GM10266 (cell line): ENCODE measurements at regions not wholly inside any gene's neighbourhood (a gene's known extent, or its start where the extent isn't known, plus 50 kb on each side); places are given as distances from the start of the nearest gene placed in this dataset.

ENCODE experiments used
- DNase-seq: peaks from one replicate; pipeline ENCODE4 v3.0.0; 2012; ENCODE audit errors: extremely low spot score
- TF ChIP-seq, protein P1 (sequence below): IDR thresholded peaks from 2 replicates; pipeline ENCODE4 v1.5.1; 2012; ENCODE audit warnings: mild to moderate bottlenecking, low read depth; ENCODE audit not compliant: control insufficient read depth, insufficient read depth; ENCODE audit errors: missing control alignments

DNA sequence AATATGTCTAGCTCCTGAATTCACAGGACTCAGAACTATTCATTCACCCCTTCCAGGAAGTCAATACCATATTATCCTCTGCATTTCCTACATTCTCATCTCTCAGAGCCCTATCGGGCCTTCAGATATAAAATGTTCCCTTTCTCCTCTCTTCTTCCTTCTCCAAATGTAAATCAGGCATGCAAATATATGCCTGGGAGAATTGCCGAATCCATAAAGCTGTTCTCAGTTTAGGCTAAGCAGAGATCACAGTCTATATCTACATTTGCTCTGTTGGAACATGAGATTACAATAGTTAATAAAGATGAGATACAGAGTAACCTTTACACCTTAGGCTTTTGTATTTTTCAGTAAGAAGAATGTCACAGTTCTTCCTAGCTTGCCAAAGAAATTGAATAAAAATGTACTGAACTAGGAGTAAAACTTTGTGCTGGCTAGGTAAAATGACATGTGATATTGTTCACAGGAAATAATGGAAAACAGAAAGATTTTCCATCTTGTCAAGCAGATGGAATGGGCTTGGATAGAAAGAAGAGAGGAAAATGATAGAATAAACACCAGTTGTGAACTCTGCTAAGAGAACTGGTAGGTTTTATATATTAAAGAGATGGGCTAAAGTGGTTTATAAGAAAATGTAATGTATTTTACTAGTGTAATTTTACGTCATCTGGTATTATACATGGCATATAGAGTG, 161.5 kb downstream of the NRIP1 start:
- DNase-seq: no peak
- TF ChIP-seq, protein P1, sequence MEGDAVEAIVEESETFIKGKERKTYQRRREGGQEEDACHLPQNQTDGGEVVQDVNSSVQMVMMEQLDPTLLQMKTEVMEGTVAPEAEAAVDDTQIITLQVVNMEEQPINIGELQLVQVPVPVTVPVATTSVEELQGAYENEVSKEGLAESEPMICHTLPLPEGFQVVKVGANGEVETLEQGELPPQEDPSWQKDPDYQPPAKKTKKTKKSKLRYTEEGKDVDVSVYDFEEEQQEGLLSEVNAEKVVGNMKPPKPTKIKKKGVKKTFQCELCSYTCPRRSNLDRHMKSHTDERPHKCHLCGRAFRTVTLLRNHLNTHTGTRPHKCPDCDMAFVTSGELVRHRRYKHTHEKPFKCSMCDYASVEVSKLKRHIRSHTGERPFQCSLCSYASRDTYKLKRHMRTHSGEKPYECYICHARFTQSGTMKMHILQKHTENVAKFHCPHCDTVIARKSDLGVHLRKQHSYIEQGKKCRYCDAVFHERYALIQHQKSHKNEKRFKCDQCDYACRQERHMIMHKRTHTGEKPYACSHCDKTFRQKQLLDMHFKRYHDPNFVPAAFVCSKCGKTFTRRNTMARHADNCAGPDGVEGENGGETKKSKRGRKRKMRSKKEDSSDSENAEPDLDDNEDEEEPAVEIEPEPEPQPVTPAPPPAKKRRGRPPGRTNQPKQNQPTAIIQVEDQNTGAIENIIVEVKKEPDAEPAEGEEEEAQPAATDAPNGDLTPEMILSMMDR: no peak

DNA sequence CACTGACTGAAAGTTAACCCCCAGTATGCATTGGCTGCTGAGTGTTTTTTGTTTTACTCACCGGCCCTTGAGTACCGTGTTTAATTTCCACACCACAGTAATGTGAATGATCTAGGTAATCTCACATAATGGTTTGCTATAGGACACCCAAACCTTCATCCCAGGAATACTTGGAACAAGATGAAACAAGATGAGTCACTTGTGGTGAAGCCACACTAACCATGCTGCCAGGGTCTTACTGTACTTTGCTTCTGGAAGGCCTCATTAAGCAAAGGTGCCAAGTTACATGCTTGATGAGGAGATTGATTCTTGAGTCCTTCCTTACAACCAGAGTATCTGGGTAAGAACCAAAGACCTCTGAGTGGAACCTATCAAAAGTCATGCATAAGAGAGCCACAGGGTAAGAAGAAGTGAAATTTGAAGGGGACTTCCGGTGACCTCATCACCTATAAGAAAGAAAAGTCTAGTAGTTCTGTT, 163.3 kb downstream of the NRIP1 start:
- TF ChIP-seq, protein P1: no peak
- peak; percentile 30 for DNase-seq

DNA sequence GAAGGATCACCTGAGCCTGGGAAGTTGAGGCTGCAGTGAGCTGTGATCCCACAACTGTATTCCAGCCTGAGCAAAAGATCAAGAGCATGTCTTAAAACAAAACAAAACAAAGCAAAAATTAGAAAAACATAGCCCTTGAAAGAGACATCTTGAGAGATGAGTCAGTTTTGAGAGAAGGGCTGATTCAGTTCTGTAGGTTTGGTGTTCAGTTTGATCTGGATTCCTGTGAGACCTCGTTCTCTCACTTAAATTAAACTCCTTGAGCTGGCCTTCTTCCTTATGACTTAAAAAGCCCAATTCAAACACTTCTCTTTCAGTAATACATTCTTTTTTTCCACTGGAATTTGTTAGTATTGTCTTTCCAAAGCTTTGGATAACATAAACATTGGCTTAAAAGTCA, 164.2 kb downstream of the NRIP1 start:
- no peak for DNase-seq
- TF ChIP-seq, protein P1: no peak

DNA sequence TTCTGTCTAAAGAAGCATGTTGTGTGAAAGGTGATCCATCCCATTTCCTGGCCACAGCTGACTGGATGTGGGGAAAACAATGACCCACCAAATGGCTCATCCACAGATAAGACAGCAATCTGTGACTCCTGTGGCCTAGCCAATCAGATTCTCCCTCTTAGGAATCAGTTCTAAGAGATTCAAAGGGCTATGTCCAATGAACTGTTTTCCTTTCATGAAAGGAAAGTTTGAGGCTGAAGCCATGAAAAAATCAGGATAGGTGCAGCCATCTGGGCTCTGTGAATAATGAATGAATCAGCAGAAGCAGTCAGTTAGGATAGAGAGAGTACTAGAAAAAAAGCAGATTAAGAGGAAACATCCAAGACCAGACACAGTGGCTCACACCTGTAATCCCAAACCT, 164.7 kb downstream of the NRIP1 start:
- TF ChIP-seq, protein P1: no peak
- DNase-seq: no peak

DNA sequence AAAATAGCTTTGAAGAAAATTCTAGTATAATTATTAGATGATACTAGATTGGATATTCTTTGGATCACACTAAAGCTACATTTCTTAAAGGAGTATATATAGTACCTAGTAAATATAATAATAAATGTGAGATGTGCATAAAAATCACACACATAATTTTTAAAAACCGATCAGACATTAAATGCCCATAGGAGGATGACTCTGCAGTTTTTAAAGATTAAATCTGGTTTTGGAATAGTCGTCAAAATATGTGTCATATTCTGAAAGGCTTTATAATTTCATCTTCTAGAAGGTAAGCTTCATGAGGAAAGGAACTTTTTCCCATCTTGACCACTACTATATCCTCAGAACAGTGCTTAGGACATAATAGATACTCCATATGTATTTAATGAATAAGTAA, 169.0 kb downstream of the NRIP1 start:
- TF ChIP-seq, protein P1: no peak
- DNase-seq: no peak

DNA sequence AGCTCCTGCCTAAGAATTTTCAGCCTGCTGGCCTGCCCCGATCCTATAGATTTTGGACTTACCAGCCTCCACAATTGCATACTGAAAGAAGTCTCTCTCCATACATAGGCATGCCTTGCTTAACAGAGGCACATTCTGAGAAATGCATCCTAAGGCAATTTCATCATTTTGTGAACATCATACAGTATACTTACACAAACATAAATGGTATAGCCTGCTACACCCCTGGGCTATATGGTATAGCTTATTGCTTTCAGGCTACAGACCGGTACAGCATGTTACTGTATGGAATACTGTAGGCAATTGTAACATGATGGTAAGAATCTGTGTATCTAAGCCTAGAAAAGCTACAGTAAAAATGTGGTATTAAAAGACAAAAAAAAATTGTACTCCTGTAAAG, 174.7 kb downstream of the NRIP1 start:
- TF ChIP-seq, protein P1: no peak
- no peak for DNase-seq

DNA sequence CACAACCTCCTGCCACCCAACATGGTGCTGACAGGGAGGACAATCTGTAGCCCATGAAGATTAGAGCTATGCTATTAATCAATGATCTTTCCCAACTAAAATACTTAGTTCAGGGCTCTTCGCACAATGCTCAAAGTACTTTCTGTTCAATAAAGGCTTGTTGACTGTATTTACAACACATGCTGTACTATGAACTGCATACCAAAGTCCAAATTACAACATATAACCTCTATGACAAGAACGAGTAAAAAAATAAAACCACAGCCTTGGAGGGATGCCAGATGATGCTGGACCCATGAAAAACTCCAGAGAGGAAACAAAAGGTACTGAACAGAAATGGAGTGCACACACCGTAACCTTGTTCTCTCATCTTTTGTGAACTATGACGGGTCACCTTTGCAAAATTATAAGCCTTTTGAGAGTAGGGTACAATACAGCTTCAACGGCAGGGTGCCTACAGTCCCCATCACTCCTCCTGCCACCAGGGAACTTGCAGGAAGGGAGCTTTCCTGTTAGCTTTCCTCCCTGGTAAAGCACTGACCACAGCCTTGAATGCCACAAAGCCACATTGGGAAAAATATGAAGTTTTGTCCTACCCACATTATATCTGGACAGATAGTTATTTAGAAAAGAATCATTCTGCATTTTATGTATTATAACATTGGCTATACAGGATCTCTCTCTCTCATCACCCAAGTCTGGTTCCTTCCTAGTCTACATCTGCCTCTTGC, 175.6 kb downstream of the NRIP1 start:
- TF ChIP-seq, protein P1: no peak
- no peak for DNase-seq
